CD4-positive, alpha-beta T cell treated with Interleukin-2 at 100 ng/mL for 4 hours (primary cell): ENCODE measurements at regions not wholly inside any gene's neighbourhood (a gene's known extent, or its start where the extent isn't known, plus 50 kb on each side); places are given as distances from the start of the nearest gene placed in this dataset.

ENCODE experiments used
- DNase-seq: peaks from one replicate; pipeline ENCODE4 v3.0.0-alpha.2; 2020; ENCODE audit warnings: low spot score

DNA sequence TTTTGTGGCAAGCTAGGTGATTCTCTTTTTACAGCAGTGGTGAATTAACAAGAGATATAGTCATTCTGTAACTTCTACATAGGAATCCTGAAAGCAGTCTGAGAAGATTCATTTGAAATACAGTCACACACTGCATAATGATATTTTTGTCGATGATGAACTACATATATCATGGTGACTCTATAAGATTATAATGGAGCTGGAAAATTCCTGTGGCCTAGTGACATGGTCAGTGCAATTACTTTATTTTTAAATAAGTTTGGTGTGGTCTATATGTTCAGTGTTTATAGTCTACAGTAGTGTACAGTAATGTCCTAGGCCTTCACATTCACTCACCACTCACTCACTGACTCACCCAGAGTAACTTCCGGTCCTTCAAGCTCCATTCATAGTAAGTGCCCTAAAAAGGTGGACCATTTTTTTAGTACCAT lies 511.4 kb upstream of the MCTP2 start:
- no peak for DNase-seq

DNA sequence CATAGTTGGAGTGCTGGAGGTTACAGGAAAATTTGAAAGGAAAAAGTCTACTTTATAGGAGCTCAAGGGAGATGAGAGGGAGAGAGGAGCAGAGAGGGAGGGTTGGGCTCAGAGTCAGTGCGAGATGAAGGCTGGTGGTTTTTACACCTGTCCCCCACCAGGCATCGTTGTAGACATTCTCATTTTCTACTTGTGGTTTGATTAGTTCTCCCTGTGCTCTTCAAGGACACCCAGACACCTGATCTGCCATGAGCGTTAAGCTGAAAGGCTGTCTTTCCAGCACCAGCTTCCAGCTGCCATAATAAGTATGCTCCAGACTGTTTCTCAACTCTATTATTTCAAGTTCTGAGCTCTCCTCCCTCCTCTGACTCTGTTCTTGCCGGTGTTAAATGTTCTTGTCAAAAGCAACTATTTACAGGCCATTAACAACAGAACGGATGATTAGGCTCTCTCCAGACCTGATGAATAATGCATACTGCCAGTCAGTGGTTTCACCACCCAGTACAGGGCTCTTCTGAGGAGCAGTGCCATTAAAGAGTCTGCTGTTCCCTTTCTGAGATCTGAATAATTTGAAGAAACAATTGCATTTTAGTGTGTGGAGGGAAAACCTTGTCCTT lies 514.6 kb upstream of the MCTP2 start:
- no peak for DNase-seq

DNA sequence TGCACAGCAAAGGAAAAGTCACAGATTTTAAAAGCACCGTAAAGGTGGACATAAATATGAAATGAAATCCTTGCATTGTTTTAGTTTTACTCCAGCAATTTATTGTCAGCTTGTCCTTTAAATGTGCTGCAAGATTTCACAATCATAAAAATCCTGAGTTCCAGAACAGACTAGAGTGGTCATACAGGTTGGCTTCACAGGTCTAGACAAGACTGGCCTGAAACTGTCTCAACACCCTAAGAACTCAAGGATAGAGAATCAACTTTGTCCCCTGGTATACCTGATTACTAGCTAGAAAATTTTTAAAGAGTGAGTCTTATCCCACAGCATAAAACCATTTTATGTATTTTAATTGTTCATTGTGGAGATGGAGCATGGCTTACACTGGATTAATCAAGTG lies 521.7 kb upstream of the MCTP2 start:
- no peak for DNase-seq

DNA sequence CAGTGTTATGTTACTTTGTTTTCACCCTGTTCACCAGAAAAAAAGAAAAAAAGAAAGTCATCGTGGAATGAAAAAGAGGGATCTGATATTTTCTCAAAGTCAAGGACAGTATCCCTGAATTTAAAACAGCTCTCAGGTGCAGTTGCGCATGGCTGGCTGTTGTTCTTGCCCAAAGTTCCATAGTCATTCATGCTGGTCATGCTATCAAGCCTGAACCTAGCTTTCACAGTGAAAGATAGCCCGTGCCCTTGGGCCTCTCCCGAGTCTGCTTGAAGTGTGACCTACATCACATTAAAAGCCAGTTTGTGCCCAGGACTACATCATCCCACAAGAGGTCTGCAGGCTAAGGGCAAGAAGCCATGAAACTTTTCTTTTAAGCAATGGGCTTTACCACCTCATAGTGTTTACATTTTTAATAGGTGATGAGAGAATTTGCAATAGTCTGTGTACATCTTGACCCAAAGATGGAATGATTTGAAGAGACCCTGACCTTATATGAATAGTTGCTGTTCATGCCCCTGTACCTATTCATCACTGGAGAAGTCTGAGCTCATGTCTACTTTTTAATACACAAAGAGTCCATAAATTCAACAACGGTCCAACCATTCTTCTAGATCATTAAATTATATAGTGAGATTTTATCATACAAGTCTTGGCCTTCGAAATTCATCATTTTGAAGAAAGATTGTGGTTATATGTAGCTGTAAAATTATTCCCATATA lies 522.5 kb upstream of the MCTP2 start:
- no peak for DNase-seq

DNA sequence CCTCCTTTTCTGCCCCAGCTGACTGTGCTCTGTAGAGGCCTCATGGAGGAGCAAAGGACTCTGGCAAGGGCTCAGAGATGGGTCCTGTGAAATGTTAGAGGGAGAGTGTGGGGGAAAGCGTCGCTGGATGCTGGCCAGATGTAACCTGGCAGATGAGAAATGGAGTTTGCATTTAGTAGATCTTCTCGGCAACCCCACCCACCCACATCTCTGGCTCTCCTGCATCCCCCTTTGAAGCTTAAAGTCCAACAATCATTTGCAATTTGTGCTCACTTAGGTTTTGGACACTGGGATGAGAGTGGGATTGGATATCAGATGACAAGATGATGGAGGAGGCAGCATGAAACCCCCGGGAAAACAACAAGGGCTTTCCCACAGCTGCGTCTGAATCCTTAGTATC lies 523.6 kb upstream of the MCTP2 start:
- DNase-seq: no peak

DNA sequence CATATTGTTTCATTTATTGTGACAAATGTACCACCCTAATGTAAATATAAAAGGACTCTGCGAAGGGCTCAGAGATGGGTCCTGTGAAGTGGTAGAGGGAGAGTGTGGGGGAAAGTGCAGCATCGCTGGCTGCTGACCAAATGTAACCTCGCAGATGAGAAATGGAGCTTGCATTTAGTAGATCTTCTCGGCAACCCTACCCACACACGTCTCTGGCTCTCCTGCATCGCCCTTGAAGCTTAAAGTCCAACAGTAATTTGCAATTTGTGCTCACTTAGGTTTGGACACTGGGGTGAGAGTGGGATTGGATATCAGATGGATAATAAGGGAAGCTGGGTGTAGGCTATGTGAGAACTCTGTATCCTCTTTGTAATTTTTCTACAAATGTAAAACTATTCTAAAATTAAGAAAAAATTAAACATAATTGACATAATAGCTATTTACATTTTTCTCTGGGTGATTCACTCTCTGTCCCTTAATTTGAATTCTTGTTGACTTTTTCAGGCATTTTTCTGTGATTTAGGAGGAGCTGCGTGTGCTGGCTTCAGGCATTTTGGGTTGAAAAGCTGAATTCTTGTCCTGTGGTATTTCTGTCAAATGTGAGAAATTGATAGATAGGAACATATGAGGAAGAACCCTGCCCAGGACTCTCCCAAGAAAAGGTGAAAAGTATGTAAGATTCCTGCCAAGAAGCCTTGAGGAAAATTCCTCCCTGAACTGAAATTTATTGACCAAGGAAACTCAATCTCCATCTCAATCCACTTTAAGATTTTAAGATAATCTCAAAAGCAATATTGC lies 524.7 kb upstream of the MCTP2 start:
- no peak for DNase-seq

DNA sequence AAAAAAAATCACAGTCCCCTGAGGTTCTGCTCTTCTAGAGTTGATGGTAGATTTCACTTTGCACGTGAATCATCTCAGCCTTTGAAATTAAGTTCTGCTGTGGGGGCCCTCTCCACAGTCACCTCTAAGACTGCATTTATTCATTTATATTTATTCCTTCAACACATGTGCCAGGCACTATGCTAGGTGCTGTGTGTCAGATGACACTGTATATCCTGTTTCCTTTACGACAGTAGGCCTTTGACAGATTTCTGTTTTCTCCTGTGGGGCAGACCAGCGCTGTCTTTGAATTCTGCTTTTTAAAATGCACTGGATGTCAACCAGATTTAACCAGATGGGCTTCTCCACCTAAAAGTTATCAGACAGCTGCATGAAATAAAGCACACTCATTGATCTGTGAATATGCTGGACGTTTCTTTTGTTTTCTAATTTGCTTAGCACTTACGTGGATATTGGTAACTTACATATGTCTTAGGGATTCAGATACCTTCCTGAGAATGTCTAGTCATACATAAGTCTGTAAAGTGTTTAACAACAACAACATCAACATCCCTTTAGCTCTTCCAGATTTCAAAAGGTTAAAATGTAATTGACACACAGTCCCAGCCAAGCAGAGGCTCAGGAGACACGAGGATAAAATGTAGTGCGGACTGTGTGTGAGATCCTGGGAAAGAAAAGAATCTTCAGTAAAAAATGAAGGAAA lies 525.5 kb upstream of the MCTP2 start:
- no peak for DNase-seq

DNA sequence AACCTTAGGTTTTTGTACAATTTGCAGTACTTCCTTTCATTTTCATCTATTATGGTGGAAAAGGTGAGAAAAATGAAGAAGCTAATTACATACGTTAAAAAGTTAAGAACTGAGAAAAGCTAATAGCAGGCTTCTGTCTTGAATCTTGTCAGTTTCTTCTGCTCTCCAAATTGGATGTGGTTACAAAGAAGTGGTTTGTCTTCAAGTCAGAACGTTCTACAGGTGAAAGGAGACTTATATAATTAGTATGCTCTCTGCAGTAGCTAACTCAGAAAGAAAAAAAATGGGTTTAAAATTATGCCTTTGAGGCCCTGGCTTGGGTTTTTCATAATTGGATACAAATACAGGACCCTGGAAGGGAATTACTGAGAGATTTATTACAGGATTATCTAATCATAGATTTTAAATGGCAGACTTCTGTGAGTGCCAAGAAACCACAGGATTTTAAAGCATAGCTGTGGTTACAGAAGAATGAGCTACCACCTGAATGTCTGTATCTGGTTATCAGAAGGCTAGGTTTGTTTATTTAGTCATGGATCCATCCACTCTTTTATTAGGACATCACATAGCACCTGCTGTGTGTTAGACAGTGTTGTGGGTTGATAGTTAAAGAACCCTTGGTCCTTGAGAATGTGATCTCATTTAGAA lies 528.1 kb upstream of the MCTP2 start:
- no peak for DNase-seq

DNA sequence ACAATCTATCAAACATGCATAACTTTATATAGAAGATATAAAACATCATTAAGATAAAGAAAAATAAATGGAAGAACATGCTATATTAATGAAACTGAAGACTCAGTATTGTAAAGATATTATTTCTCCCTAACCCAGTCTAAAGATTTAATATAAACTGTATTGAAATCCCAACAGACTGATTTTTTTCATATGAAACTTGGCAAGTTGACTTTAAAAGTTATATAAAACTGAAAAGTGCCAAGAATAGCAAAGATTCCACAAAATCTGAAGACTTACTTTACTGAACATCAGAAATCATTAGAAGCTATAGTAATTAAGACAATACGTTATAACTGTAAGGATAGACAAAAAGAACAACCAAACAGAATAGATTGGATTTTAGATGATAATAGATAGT lies 531.3 kb upstream of the MCTP2 start:
- DNase-seq: no peak

DNA sequence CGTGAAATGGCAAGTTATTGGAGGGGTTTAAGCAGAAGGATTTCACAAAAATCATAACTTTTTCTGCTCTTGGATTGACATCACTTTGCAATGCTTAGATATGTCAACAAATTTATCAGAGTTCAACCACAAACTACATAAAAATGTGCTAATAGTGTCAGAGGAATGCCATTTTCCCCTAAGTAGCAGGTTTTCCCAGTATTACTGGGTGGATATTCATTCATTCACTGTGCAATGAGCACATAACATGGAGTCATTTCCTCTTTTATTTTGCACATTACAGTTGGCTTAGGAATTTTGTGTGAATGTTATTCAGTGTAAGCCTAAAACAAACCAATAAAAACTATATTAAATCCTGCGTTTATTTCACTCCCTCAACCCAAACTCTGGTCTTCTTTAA lies 537.3 kb upstream of the MCTP2 start:
- DNase-seq: no peak

DNA sequence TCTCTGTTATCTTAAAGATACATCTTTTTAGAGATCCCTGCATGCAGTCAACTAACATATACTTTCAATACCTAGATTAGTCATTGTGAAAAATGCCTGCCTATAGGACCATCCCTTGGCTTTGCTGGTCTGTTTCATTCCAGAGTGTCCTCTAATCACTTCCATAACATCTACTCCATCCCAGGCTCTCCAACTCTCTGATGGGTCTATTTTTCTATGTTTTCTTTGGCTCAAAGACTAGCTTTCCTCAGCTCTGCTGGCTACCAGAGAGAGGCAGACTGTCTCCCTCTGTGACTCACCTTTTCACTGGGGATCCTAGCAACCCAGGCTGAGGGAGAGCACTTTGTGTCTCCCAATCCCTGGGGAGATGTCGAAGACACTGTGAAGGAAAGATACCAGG lies 547.7 kb upstream of the MCTP2 start:
- DNase-seq: no peak

DNA sequence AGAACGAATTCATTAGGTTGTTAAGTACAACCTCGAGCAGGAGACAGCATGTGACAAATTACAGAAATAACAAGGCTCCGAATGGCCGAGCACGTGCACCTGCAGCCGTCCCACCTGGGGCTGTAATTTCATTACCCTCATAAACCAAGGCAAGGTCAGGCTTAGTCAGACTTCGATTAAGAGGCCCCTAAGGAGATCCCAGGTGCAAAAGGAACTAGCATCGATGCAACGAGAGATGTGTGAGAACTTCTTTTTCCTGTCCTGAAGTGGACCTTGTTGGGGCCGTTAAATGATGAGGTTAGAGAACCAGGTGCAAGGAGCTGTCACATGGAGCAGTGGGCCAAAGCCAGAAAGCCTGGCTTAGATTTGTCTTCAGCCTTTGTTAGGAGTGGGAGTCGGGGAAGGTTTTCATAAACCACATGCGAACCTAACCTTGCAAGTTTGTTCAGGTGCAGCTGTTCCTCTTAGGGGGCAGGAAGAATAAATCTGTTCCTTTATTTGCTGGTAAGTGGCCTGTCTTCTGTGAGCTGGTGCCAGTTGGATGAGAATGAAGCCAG lies 559.9 kb upstream of the MCTP2 start:
- no peak for DNase-seq

DNA sequence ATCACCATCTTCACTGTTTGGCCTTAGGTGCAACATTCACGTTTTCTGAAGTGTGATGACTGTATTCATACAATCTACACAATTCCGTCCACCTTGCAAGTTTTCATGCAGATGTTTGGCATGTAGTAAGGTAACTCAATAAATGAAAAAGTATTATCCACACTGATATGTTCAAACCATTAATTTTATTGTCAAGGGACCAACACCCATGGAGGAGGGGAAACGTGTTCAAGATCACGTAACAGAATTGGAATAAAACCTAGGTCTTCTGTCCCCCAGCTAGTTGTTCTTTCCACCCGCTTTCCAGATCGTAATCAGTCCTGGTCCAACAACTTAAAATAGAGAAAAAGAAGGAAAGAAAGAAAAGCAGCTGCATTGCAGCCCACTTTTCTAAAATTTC lies 560.4 kb upstream of the MCTP2 start:
- DNase-seq: no peak

DNA sequence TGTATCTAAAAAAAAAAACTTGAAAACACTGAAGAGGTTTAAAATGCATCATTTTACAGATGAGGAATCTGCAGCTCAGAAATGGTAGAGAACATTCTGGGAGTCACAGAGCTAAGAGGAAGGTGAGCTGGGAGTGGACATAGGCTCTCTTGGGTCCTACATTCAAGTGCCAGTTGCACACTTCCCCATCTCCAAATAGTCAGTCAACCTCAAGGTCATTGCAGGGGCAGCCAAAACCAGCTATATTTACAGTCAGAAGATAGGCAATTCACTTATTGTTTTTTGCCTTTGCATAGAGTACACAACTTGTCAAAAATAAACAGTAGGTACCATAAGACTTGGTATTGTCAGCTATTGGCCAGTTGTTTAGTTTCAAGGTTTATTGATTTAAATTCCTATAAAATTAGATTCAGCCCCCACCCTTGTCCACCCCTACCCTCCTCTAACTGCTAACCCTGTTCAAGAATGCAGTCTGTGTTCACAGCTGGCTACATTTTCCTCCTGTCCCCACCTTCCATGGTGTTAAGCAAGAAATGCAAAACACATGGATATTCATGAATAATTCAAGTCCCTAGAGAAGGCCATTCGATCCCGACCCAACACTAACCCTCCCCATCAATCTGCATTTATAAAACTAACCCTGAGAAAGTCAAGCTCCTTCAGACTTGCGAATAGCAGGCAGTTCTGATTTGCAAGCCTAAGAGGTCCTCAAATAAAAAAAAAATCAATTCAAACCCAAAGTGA lies 567.0 kb upstream of the MCTP2 start:
- DNase-seq: no peak

DNA sequence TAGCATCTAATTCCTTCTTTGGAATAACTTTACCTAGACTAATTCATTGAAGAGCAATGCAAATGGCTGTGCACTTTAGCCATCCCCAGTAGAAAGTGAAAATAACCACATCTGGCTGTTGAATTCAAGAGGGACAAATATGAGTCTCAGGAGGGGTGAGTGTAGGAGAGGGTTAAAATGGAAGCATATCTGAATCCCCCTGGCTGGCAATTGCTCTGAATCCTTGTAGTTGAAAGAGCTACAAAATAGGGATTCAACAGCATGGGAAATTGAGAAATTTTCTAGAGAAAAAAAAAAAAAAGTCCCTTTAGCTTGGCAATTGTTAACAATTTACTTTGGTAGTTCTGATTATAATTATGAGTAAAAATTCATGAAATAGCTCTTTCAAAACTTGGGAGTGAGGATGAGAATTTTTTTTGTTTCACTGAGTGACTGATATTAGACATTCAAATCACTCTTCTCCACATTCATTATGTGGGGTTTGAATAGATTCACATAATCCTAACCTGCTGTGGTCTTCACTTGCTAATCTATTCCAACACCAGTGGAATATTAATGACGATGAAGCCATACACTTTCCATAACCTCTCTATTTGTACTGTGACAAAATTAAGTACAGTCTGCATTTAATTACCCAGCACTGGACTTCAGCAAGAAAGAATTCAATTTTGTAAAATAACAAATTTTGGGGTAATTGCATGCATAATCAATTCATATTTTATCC lies 569.0 kb upstream of the MCTP2 start:
- no peak for DNase-seq

DNA sequence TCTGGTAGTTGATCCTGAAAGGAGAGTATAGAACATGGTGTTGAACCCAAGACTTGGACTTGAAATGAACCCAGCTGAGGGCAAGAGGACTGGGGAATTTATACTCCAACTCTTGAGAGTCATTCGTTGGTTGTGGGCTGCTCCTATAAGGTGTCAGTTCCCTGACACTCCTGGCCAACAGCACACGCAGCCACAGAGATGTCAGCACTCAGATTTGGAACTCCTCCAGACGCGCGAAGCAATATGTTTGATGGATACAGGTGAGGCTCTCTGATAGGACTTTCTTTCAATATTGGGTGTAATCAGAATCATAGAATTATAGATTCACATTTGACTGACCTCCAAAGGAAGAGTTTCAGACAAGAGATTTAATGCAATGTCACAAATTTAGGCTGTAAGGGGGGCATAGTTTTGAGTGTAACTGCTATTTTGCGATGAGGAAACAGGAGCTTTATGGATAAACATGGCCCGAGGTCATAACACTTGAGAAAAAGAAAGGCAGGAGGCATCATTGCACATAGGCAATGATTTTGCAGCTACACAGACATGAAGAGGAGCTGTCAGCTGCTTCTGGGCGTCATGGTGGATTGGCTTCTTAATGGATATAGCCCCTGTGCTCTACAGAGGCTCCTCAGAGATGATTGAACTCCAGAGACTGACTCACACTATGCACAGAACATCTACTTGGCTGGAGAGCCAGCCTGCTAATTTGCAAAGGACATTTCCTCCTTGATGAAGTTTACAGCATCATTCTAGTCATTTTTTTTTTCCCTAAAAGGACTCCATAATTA lies 569.2 kb upstream of the RGMA start:
- DNase-seq: no peak

DNA sequence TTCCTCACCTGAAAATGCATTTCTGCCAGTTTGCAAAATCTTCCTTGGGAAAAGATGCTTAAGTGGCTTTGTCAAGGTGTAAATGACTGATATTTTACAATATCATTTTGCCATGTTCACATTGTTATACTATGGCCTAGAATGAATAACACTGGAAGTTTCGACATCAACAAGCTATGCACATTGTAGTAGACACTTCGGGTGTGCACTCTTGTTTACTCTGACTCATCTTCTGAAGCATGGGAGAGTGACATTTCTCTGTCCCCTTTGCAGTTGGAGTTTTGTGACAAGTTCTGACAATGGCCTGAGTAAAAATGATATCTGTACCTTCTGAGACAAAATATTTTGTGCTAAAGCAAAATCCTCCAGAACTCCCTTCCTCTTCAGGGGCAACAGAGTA lies 567.0 kb upstream of the RGMA start:
- DNase-seq: no peak

DNA sequence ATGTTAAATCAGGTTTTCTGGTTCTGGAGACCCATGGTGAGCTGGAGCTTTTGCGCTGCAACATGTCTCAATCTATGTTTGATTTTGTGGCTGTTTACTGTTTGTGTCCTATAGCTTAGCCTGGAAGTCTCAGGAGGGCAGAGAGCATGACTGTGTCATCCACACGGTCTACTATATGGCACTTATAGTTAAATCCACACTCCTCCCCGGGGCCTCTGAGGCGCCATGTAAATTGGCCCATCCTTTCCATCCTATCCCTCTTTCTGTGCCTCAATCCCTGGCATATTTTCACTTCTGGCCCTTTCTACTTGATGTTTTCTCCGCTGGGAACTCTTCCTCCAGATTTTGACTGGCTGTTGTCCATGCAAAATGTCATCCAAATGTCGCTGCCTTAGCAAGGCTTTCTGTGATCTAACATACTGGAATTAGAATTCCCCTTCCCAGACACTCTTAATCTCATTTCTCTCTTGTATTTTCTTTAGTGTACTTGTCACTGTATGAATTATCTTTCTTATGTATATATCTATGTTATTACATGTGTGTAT lies 560.8 kb upstream of the RGMA start:
- no peak for DNase-seq

DNA sequence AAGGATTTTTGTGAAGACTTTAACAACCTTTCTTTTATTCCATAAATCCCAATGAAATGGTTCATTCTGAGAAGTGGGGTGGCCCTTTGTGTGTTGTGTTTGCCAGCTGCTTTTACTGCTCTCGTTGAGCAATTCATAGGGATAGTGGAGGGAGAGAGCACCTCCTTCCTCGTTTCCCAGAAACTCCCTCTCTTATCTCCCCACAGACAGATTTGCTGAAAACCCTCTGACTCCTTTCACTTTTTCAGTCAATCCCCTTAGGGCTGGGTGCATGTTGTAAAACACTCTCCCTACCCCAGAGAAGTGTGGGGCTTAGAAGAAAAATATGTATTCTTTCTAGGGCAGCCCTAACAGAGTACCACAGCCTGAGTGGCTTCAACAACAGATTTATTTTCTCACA lies 557.2 kb upstream of the RGMA start:
- no peak for DNase-seq
